HG02588 (cell line): ENCODE measurements at regions not wholly inside any gene's neighbourhood (a gene's known extent, or its start where the extent isn't known, plus 50 kb on each side); places are given as distances from the start of the nearest gene placed in this dataset.

Experiments used
- ATAC-seq: cut with Tn5 transposase; IDR thresholded peaks from one replicate; pipeline ENCODE4 v1.9.1; 2021; ENCODE audit warnings: mild to moderate bottlenecking, moderate library complexity; ENCODE audit not compliant: unreplicated experiment

DNA sequence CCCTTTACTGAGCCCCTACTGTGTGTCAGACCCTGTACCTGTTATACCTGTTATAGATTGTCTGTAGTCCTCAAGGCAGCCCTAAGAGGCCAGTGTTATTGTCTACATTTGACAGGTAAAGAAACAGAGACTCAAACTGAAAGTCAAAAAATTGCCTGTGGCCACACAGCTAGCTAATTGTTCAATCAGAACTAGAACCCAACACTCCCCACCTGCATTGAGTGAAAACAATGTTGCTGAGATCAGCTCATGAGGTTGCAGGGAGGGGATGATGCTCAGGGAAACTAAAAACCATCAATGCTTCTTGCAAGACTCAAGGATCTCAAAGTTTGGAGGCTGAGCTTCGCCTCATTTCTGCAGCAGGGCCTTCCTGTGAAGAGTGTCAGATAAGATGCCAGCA lies 109.5 kb upstream of the LMO4 start:
- no peak for ATAC-seq

DNA sequence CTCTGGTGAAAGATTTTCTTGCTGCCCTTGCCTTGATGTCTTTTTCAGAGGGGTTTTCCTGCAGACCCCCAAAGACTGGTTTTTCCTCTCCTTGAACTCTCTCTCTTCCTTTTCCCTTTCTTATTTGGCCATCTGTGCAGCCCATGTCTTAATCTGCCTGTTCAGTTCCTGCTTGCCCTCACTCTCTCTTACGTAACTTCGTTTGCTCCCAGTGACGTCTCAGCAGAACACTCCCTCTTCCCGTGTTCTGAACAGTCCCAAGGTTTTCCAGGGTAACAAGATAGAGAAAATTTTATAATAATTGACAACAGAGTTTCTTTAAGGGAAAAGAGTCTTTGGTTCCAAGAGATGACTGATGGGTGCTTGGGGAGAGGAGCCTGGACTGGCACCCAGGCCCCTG lies 109.1 kb upstream of the LMO4 start:
- no peak for ATAC-seq

DNA sequence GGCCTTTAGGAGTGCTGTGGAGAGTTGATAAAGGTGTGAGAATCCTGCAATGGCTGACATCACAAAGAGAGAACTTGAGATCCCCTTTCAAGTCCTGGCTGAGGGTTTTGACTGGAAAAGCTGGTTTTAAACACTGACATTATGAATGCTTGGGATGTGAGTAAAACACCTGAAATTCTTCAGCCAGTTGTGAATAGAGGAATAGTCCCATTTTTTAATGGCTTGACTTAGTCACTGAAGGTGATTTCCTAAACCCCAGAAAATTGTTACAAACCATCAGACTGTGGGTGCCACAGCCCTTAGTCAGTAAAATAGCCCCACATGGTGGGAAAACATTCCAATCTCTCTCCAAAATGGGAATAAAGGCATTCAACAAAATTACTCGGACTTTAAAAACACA lies 107.7 kb upstream of the LMO4 start:
- no peak for ATAC-seq

GRCh38 chr1:87224201-87224600 lies 104.5 kb upstream of the LMO4 start:
- no peak for ATAC-seq

GRCh38 chr1:87225171-87225570 lies 103.5 kb upstream of the LMO4 start:
- ATAC-seq: no peak

DNA sequence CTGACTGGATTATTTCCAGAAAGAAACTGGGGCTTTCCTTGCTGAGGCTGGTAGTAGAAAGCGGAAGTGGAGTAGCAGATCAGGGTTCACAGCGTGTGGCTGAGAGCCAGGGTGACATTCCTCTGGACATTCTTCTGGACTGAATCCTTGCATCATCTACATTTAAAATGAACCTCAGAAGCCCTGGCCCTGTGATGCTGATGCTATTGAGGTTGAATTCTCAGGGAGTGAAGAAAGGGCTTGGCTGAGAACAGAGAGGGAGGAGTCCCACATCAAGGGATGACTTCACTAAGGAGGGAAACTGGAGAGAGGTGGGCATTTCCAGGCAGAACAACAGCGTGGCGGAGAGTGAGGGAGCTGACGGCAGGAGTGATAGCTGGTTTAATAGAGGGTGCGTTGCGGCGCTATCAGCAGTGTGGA lies 102.3 kb upstream of the LMO4 start:
- no peak for ATAC-seq

DNA sequence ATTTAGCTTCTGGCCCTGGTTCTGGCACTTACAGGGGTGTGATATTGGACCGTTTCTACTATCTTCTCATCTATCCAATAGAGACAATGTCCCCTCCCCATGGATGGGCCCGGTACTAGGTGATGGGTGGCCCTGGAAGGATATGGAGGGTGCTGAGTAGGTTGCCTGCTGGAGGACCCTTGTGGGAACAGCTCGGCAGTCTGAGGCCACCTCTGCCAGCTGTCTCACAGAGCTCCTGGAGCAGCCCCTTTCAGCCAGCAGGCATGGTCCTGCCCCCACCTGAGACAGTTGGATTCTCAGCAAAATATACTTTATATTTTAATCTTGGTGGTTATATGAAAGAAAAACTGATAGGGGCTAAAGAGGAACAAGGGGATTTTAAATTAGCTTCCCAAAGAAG lies 101.0 kb upstream of the LMO4 start:
- no peak for ATAC-seq

DNA sequence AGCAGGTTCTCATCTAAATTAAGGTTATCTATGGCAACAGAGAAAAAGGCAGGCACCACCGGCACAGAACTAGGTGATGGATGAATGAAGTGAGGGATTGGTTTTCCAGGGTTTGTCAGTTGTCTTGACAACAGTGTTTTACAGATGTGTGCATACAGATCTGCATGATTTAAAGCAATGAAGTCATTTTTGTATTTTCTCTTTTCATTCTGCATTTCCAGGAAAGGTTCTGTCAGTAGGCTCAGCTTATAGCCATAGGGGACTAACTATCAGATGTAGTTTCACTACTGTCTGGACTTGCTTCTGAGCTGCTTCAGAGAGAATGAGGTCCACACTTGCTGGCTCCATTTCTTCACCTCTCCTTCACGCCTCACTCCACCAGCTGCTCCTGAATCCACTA lies 98.2 kb upstream of the LMO4 start:
- no peak for ATAC-seq

DNA sequence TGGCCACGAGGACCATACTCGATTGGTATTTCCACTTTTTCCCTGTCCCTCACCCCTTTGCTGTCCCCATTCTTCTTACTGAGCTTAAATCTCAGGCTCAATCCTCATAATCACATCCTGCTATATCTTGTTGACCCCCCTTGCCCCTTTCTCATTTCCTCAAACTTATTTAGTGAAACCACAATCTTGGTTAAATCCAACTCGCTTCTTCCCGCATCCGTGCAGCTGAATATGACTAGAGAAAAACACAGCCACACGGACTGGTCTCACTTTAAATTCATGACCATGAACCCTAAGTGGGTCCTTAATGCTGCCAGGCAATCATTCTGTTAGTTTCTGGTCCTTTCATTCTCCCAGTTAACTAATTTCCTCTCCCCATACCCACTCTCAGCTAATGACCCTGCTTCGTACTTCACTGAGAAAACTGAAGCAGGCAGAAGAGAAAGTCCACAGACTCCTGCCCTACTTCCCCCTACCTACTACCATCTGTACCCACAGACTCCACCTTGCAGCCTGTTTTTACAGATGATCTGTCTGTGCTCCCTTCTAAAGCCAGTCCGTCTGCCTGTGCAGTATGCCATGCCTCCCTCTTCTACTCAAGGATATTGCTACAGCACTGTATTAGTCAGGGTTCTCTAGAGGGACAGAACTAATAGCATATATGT lies 96.8 kb upstream of the LMO4 start:
- no peak for ATAC-seq

DNA sequence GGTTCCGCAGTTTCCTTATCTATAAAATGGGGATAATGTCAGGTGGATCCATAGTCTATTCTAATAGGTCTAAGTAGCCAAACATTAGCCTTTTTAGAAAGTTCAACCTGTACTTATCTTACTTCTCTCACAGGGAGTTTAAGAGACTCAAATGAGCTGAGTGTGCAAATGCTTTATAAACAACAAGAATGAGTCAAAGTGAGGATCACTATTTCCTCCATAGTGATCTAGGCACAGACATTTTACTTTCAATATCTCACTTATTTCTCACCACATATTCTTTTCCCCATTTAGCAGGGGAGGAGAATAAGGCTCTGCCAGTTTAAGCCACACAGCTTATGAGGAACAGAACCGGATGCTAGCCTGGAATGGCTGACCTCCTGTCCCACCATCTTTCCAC lies 92.1 kb upstream of the LMO4 start:
- ATAC-seq: no peak

DNA sequence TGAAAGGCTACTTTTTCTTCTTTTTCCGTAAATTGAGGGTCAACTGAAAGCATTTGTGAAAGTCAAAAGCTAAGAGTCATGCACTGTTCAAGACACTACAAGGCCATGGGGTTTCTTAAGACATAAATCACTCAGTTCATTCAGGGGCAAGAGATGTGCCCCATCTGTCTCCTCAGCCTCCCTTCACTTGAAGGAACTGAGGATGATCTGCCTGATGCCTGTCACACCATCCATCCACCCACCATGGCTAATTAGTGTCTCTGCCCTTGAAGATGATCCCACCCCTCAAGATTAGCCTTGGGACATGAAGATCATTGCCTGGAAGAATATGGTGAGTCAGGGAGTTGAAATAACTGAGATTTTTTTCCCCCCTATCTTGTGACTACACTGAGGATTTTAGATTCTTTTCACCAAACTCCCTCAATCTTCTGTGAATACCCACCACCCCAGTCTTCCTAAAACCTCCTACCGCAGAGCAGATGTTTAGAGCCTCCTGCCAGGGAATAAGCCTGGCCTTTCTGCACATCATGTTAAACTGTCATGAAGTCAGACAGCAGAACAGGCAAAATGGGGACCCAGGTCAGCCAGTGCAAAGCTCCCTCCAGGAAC lies 88.6 kb upstream of the LMO4 start:
- no peak for ATAC-seq

- no peak for ATAC-seq
Observed at GRCh38 chr1:87240661-87241285, 87.9 kb upstream of the LMO4 start.

DNA sequence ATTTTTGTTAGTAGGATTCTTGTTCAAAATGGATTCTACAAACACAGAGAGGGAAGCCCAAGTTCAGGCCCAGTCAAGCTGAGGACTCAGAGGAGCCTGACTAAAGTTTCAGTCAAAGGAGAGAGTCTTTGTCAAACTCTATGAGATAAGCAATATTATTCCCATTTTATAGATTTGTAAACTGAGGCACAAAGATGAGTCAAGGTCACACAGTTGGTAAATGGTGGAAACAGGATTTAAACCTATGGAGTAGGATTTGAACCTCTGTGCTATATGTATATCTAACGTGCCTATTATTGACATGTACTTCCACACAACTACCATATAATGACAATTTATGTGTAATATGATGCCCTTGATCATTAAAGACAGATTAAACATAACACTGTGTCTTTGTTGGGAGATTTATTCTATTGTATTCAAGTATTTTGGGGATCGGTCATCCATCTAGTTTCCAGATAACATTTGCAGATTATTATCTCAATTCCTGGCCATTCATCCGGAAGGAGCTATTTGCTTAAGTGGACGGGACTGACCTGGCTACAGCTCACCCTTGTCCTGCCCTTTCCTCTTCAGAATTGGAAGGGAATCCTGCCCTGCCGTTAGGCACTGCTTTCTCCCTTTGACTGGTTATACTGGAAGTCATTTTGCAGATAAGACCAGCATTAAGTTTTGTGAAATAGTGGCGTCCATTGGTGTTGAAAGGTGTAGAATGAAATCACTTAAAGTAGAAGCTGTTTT lies 86.1 kb upstream of the LMO4 start:
- no peak for ATAC-seq

GRCh38 chr1:87243573-87243972 lies 85.1 kb upstream of the LMO4 start:
- no peak for ATAC-seq

- ATAC-seq: no peak
Observed at GRCh38 chr1:87246436-87246835, 82.2 kb upstream of the LMO4 start.

DNA sequence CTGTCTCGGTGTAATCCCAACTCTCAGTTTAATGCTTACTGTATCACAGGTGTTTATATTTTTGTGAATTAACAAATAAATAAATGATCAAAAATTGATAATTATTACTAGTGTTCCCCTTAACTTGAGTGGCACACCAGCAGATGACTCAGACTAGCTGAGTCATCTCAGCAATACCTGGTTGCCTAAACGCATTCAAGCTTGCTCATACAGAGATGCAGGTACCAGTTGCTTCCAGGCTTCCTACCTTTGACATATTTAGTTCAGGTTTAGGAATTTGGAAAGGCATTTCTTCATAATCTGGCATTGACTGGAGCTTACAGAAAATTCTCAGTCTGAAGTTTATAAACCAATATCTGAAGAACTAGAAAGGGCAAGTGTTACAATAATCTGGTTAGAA lies 78.9 kb upstream of the LMO4 start:
- ATAC-seq: no peak

- ATAC-seq: no peak
Observed at GRCh38 chr1:87250336-87250735, 78.3 kb upstream of the LMO4 start.

DNA sequence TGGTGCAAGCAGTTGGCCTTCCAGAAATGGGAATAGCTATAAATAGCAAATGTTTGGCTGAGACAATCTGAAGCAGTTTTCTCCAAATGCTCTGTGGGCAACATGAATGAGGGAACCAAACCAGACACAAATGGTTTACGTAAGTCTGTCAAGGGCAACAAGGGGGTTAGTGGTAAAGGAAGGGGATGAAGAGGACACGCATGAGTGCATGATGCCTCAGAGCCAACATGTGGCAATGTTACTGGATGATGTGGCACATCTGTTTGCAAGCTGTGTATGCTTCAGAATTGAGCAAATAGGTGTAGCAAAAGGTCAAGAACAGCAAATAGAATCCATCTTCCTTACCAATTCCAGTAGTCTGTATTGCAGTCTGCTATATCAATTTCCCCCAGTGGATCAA lies 76.3 kb upstream of the LMO4 start:
- ATAC-seq: no peak

GRCh38 chr1:87262688-87263087 lies 66.0 kb upstream of the LMO4 start:
- ATAC-seq: no peak

- no peak for ATAC-seq
Observed at GRCh38 chr1:87263281-87263680, 65.4 kb upstream of the LMO4 start.

DNA sequence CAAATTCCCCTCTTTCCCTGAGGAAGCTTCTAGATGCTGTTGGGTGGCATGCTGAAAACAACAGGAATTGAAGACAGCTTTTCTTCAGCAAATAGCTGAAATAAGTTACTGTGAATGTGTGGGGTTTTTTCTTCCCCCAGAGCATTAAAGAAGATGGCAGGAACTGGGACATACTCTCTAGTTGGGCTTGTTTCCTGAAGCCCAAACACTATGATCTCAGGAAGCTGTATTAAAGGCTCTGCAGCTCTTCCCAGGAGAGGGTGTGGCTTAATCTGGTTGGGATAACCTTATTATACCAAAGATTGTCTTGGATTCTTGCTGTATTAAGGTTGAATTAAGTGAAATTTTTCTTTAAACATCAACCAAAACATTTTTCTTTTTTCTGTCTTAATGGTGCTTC lies 64.9 kb upstream of the LMO4 start:
- ATAC-seq: no peak

DNA sequence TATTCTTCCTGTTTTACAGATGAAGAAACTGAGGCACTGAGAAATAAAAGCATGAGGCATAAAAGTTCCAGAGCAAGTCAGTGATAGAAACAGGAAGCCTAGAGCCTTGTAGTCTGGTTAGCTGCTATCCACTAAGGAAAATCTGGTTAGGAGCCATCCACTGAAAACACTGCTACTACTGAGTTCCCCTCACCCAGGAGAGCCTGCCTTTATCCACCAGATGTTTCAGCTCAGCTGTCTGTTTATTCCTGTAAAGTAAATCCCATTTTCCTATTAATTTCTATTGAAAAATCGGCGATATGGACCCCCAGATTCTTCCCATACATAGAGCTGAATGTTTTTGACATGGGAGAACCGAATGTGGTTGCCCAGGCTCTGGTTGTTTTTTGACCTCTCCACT lies 63.7 kb upstream of the LMO4 start:
- ATAC-seq: no peak
